A549 (cell line): ENCODE measurements at regions not wholly inside any gene's neighbourhood (a gene's known extent, or its start where the extent isn't known, plus 50 kb on each side); places are given as distances from the start of the nearest gene placed in this dataset.

Experiments
- ATAC-seq, 2 experiments: fragments of 200-7000 bp in 1 of 2; fragments of >200 bp in 1 of 2; cut with Nextera tagmentation in 1 of 2; cut with Tn5 transposase in 1 of 2; 3 replicates each; pipeline versions ENCODE4 v1.8.0 to v1.9.1; 2018 to 2020; ENCODE audit warnings: mild to moderate bottlenecking in 1 of 2, moderate library complexity in 1 of 2
- CTCF ChIA-PET: fragments of 300-600 bp; sonication (Branson Sonifier 250); formaldehyde crosslinking; extraction: SDS; loops from one replicate; lab custom pipeline; 2021; ENCODE audit warnings: antibody characterized with exemption, inconsistent platforms; lab: Yijun Ruan, JAX
- POLR2A ChIA-PET: fragments of 350-600 bp; formaldehyde crosslinking; extraction: SDS; loops from one replicate; lab custom pipeline; 2021; ENCODE audit warnings: antibody characterized with exemption, inconsistent platforms; lab: Yijun Ruan, JAX
- DNase-seq, 2 experiments: peaks; one replicate each; pipeline versions ENCODE4 v3.0.0 to v3.0.0-alpha.2; 2011 to 2016; ENCODE audit warnings: low read depth in 1 of 2, low spot score in 1 of 2
- FAIRE-seq: peaks from 2 replicates; lab custom pipeline; 2011; peaks lifted over from hg19 to GRCh38; lab: Jason Lieb, UNC
- H3K27ac ChIP-seq, 2 experiments: fragments of >200 bp; sonication (Bioruptor Twin); formaldehyde crosslinking; 3 replicates each; pipeline ENCODE4 v1.5.1; 2016 to 2017
- H3K4me1 ChIP-seq: fragments of >200 bp; sonication (Bioruptor Twin); formaldehyde crosslinking; 3 replicates; pipeline ENCODE4 v1.6.1; 2016
- H3K4me2 ChIP-seq: fragments of >200 bp; sonication (Bioruptor Twin); formaldehyde crosslinking; 3 replicates; pipeline ENCODE4 v1.6.1; 2016
- H3K4me3 ChIP-seq: fragments of >200 bp; sonication (Bioruptor Twin); formaldehyde crosslinking; 3 replicates; pipeline ENCODE4 v1.5.1; 2016
- H3K9me3 ChIP-seq: fragments of >200 bp; sonication (Bioruptor Twin); formaldehyde crosslinking; 3 replicates; pipeline ENCODE4 v1.6.1; 2016
- ATOH8 ChIP-seq: fragments of 250-450 bp; sonication (Bioruptor Pico); IDR thresholded peaks from 2 replicates; pipeline ENCODE4 v1.5.0; 2020; ENCODE audit warnings: low read depth, mild to moderate bottlenecking, moderate library complexity
- CEBPB ChIP-seq, 2 experiments: fragments of >200 bp in 1 of 2; sonication (Bioruptor Twin) in 1 of 2; formaldehyde crosslinking in 1 of 2; IDR thresholded peaks; 2 replicates each; pipeline ENCODE4 v1.6.1; 2012 to 2016
- CHD2 ChIP-seq: fragments of 150-350 bp; IDR thresholded peaks from 2 replicates; pipeline ENCODE4 v1.6.1; 2014; ENCODE audit warnings: low read length; ENCODE audit not compliant: partially characterized antibody
- E2F6 ChIP-seq: IDR thresholded peaks from 2 replicates; pipeline ENCODE4 v1.6.1; 2012; ENCODE audit warnings: low read depth, borderline replicate concordance
- EHMT2 ChIP-seq: fragments of 200-600 bp; sonication (generic); IDR thresholded peaks from 2 replicates; pipeline ENCODE4 v1.6.1; 2016; ENCODE audit warnings: antibody characterized with exemption, low read depth, mild to moderate bottlenecking, moderate library complexity
- EP300 ChIP-seq, 2 experiments: fragments of >200 bp; sonication (Bioruptor Twin); formaldehyde crosslinking; IDR thresholded peaks; 2 replicates in 1 of 2; 3 replicates in 1 of 2; pipeline ENCODE4 v1.6.1; 2016 to 2017
- FOSB ChIP-seq: fragments of 250-450 bp; sonication (Bioruptor Pico); IDR thresholded peaks from 2 replicates; pipeline ENCODE4 v1.5.0; 2020; ENCODE audit warnings: mild to moderate bottlenecking, moderate library complexity
- FOXS1 ChIP-seq: fragments of 250-450 bp; sonication (Bioruptor Pico); IDR thresholded peaks from 2 replicates; pipeline ENCODE4 v1.5.0; 2020; ENCODE audit warnings: mild to moderate bottlenecking, moderate library complexity
- GATA3 ChIP-seq: IDR thresholded peaks from 2 replicates; pipeline ENCODE4 v1.6.1; 2012; ENCODE audit warnings: borderline replicate concordance
- HOXB5 ChIP-seq: fragments of 250-450 bp; sonication (Bioruptor Pico); IDR thresholded peaks from 2 replicates; pipeline ENCODE4 v1.5.0; 2020; ENCODE audit warnings: mild to moderate bottlenecking, moderate library complexity
- JUN ChIP-seq, 2 experiments: fragments of >200 bp; sonication (Bioruptor Twin); formaldehyde crosslinking; IDR thresholded peaks; 2 replicates in 1 of 2; 3 replicates in 1 of 2; pipeline ENCODE4 v1.6.1; 2016 to 2017
- MAX ChIP-seq: IDR thresholded peaks from 2 replicates; pipeline ENCODE4 v1.6.1; 2012
- NFE2L2 ChIP-seq: fragments of 150-350 bp; conservative IDR thresholded peaks from 2 replicates; pipeline ENCODE4 v1.6.1; 2014; ENCODE audit warnings: low read length
- NPAS2 ChIP-seq: fragments of 250-450 bp; sonication (Bioruptor Pico); IDR thresholded peaks from 2 replicates; pipeline ENCODE4 v1.8.0; 2022; ENCODE audit warnings: mild to moderate bottlenecking, moderate library complexity, borderline replicate concordance
- NR3C1 ChIP-seq: fragments of >200 bp; sonication (Bioruptor Twin); formaldehyde crosslinking; IDR thresholded peaks from 3 replicates; pipeline ENCODE4 v1.6.1; 2017
- RAD21 ChIP-seq, 2 experiments: fragments of >200 bp in 1 of 2; sonication (Bioruptor Twin) in 1 of 2; formaldehyde crosslinking in 1 of 2; IDR thresholded peaks in 1 of 2; conservative IDR thresholded peaks in 1 of 2; 2 replicates in 1 of 2; 3 replicates in 1 of 2; pipeline ENCODE4 v1.6.1; 2012 to 2018; ENCODE audit warnings: inconsistent platforms in 1 of 2
- RARB ChIP-seq: fragments of 250-450 bp; sonication (Bioruptor Pico); IDR thresholded peaks from 2 replicates; pipeline ENCODE4 v1.8.0; 2021; ENCODE audit warnings: mild to moderate bottlenecking, moderate library complexity
- RFX5 ChIP-seq: fragments of 450-650 bp; IDR thresholded peaks from 2 replicates; pipeline ENCODE4 v1.7.1; 2014; ENCODE audit warnings: antibody characterized with exemption, mild to moderate bottlenecking, moderate library complexity
- TFCP2L1 ChIP-seq: fragments of 250-450 bp; sonication (Bioruptor Pico); IDR thresholded peaks from 2 replicates; pipeline ENCODE4 v1.5.0; 2021; ENCODE audit warnings: mild to moderate bottlenecking
- USF2 ChIP-seq: fragments of 450-650 bp; IDR thresholded peaks from 2 replicates; pipeline ENCODE4 v1.6.1; 2014; ENCODE audit warnings: antibody characterized with exemption
- ZNF302 ChIP-seq: fragments of 250-450 bp; sonication (Bioruptor Pico); IDR thresholded peaks from 2 replicates; pipeline ENCODE4 v1.9.0; 2021; ENCODE audit warnings: inconsistent platforms, mild to moderate bottlenecking, moderate library complexity
- WGBS: methylation state at CpG from one replicate; pipeline ENCODE4 v1.1.6; 2017; ENCODE audit errors: missing lambda C conversion rate; 5-methylcytosine and 5-hydroxymethylcytosine counted together
- TF ChIP-seq, protein P1 (sequence below): fragments of >200 bp; sonication (Bioruptor Twin); formaldehyde crosslinking; IDR thresholded peaks from 3 replicates; pipeline ENCODE4 v1.6.1; 2016

DNA sequence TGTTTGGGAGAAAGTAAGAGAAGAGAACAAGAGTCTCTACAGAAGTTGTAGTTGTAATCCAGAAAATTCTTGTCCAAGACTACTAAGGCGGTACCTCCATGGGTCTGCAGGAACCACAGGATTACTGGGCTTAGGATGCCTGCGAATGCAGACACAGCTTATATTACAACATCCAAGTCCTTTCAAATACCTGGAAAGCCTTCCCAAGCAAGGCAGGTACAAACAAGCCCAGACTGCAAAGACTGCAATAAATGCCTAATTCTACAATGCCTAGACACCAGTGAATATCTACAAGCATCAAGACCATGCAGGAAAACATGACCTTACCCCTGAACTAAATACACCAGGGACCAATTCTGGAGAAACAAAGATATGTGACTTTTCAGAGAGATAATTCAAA lies 178.2 kb downstream of the ARL4A start:
- no peak overlapping the region for H3K4me2 ChIP-seq
- WGBS = 92% methylated on average over 2 of the region's 2 CpGs
- FAIRE-seq = no peak
- no peak for DNase-seq
- ChIA-PET POLR2A (no interaction called here), CTCF (interaction anchor here (0.6 to 1.6 kb wide), 3 partner anchors 8 to 179 kb away, joined by 3 to 6 read pairs (median 6); no protein-coding TSS in a partner anchor)
- no peak for ATAC-seq
- TF ChIP-seq TFCP2L1 (CRISPR knock-in tag) = no peak
- TF ChIP-seq E2F6 = no peak
- no peak for TF ChIP-seq EP300 (IDR thresholded peaks at IDR 0.05)
- TF ChIP-seq FOSB (CRISPR knock-in tag) = no peak
- no peak for TF ChIP-seq RARB (CRISPR knock-in tag)
- no peak for TF ChIP-seq ATOH8
- TF ChIP-seq JUN (IDR thresholded peaks at IDR 0.05) = no peak
- no peak for TF ChIP-seq GATA3
- TF ChIP-seq EHMT2 = no peak
- TF ChIP-seq NR3C1 = no peak
- TF ChIP-seq FOXS1 (CRISPR knock-in tag) = no peak
- no peak for TF ChIP-seq ZNF302
- TF ChIP-seq RAD21 (conservative IDR thresholded peaks at IDR 0.05 in 1 of 2, IDR thresholded peaks at IDR 0.05 in 1 of 2) = no peak
- TF ChIP-seq NPAS2 (CRISPR knock-in tag) = no peak
- TF ChIP-seq CHD2 = no peak
- no peak for TF ChIP-seq MAX
- TF ChIP-seq, all 56 proteins: peak for 0
- H3K27ac ChIP-seq = 0 out of 6 replicates have a peak overlapping the region, but pooled peaks of 1 of the 2 experiments have one; percentile 1
- H3K9me3 ChIP-seq = no peaks in the 10 kb centered on the region
- H3K4me1 ChIP-seq = no peaks in the 10 kb centered on the region
- H3K4me3 ChIP-seq = no peak overlapping the region

DNA sequence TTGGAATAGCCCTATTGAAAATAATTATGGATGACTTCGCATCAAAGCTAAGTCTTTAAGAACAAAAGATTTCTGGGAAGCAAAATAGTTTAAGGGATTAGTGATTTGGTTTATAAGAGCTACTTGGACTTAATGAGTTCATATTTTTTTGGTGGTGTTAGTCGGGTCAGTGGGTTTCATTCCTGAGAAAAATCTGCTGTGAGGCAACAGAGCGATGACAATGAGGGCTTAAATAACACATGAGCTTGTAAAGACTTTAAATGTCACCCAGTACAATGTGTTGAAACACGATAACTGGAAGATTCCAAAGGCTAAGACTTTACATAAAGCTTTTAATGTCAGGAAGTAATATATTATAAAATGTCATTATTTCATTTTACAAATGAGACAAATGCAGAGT lies 178.8 kb downstream of the ARL4A start:
- Histone ChIP-seq H3K9me3 (no peaks in the 10 kb centered on the region), H3K4me2 (no peak overlapping the region), H3K4me1 (no peaks in the 10 kb centered on the region), H3K4me3 (no peak overlapping the region), H3K27ac (no peak overlapping the region)
- POLR2A ChIA-PET = no interaction called here
- FAIRE-seq (no peak), ATAC-seq (no peak), DNase-seq (no peak)
- CTCF ChIA-PET = interaction anchor here (0.8 to 1.6 kb wide), 2 partner anchors 8 to 180 kb away, joined by 3 to 6 read pairs; no protein-coding TSS in a partner anchor
- 81% methylated on average over 4 of the region's 4 CpGs for WGBS
- TF ChIP-seq EHMT2 (no peak), HOXB5 (CRISPR knock-in tag) (no peak), RFX5 (no peak), NFE2L2 (no peak), GATA3 (no peak), NPAS2 (CRISPR knock-in tag) (no peak), CEBPB (IDR thresholded peaks at IDR 0.05) (no peak), USF2 (no peak)
- TF ChIP-seq, protein P1, sequence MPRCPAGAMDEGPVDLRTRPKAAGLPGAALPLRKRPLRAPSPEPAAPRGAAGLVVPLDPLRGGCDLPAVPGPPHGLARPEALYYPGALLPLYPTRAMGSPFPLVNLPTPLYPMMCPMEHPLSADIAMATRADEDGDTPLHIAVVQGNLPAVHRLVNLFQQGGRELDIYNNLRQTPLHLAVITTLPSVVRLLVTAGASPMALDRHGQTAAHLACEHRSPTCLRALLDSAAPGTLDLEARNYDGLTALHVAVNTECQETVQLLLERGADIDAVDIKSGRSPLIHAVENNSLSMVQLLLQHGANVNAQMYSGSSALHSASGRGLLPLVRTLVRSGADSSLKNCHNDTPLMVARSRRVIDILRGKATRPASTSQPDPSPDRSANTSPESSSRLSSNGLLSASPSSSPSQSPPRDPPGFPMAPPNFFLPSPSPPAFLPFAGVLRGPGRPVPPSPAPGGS = no peak
